ENCODE measurements at regions not wholly inside any gene's neighbourhood (a gene's known extent, or its start where the extent isn't known, plus 50 kb on each side); places are given as distances from the start of the nearest gene placed in this dataset.

DNA sequence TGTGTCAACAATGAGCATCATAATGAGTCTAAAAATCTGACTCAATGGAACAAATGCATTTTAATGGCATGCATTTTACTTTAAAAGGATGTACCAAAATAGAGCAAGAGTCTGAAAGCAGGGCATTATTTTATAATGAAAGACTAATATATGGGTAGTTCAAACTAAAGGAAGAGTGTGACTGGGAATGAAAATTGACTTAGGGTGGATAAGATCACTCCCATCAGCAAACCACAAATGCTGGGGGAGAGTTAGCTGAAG lies 114.7 kb downstream of the SOX4 start (continued):
- TF ChIP-seq, protein P1, sequence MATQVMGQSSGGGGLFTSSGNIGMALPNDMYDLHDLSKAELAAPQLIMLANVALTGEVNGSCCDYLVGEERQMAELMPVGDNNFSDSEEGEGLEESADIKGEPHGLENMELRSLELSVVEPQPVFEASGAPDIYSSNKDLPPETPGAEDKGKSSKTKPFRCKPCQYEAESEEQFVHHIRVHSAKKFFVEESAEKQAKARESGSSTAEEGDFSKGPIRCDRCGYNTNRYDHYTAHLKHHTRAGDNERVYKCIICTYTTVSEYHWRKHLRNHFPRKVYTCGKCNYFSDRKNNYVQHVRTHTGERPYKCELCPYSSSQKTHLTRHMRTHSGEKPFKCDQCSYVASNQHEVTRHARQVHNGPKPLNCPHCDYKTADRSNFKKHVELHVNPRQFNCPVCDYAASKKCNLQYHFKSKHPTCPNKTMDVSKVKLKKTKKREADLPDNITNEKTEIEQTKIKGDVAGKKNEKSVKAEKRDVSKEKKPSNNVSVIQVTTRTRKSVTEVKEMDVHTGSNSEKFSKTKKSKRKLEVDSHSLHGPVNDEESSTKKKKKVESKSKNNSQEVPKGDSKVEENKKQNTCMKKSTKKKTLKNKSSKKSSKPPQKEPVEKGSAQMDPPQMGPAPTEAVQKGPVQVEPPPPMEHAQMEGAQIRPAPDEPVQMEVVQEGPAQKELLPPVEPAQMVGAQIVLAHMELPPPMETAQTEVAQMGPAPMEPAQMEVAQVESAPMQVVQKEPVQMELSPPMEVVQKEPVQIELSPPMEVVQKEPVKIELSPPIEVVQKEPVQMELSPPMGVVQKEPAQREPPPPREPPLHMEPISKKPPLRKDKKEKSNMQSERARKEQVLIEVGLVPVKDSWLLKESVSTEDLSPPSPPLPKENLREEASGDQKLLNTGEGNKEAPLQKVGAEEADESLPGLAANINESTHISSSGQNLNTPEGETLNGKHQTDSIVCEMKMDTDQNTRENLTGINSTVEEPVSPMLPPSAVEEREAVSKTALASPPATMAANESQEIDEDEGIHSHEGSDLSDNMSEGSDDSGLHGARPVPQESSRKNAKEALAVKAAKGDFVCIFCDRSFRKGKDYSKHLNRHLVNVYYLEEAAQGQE (IDR thresholded peaks at IDR 0.05) = no peak
- TF ChIP-seq KDM5A (IDR thresholded peaks at IDR 0.05) (no peak), HEYL (CRISPR knock-in tag; IDR thresholded peaks at IDR 0.05) (no peak), RAD21 (conservative IDR thresholded peaks at IDR 0.05 in 1 of 2, IDR thresholded peaks at IDR 0.05 in 1 of 2) (no peak), JUN (IDR thresholded peaks at IDR 0.05) (no peak), MAFK (IDR thresholded peaks at IDR 0.05; ENCODE audit: partially characterized antibody) (no peak), JUNB (IDR thresholded peaks at IDR 0.05) (no peak)

DNA sequence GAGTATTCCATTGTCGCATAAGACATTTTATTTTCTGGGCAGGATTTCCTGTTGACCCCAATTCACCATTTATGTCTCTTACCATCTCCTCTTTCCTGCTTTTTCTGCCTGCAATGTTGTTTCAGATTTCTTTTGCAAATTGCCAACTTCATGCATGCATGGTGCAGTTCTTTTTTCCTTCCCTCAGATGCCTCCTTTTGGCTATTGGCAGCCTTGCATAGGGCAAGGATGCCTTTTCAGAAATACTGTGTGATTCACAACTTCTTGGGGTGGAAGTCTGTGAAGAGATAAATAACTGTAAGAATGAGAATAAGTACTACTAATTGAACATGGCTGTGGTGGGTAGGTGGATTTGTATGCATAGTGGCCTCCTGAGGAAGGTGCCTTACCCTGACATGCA lies 116.7 kb downstream of the SOX4 start:
- H3K4me1 ChIP-seq = no peaks in the 10 kb centered on the region
- H3K4me3 ChIP-seq = no peak overlapping the region
- ChIA-PET POLR2A (no interaction called here), CTCF (interaction anchor here (1.5 kb wide), 1 partner anchor 28 kb away, joined by 3 read pairs; no protein-coding TSS in a partner anchor)
- DNase-seq (ENCODE audit: low read depth in 1 of 2, low spot score in 1 of 2) (no peak), ATAC-seq (no peak), FAIRE-seq (no peak)
- H3K27ac ChIP-seq = no peak overlapping the region
- WGBS (ENCODE audit: missing lambda C conversion rate) = 89% methylated on average over 1 of the region's 1 CpG
- H3K4me2 ChIP-seq = no peak overlapping the region
- no peaks in the 10 kb centered on the region for H3K9me3 ChIP-seq
- TF ChIP-seq TP53 (CRISPR knock-in tag; IDR thresholded peaks at IDR 0.05) = no peak
- TF ChIP-seq ATOH8 (CRISPR knock-in tag; IDR thresholded peaks at IDR 0.05; ENCODE audit: low read depth) = no peak
- TF ChIP-seq POLR2AphosphoS2 (conservative IDR thresholded peaks at IDR 0.05; ENCODE audit: low read length) = no peak
- TF ChIP-seq HDAC2 (IDR thresholded peaks at IDR 0.05) = no peak
- TF ChIP-seq JUN (IDR thresholded peaks at IDR 0.05) = no peak
- no peak for TF ChIP-seq SREBF2 (IDR thresholded peaks at IDR 0.05)
- TF ChIP-seq GATA3 (IDR thresholded peaks at IDR 0.05; ENCODE audit: borderline replicate concordance) = no peak

DNA sequence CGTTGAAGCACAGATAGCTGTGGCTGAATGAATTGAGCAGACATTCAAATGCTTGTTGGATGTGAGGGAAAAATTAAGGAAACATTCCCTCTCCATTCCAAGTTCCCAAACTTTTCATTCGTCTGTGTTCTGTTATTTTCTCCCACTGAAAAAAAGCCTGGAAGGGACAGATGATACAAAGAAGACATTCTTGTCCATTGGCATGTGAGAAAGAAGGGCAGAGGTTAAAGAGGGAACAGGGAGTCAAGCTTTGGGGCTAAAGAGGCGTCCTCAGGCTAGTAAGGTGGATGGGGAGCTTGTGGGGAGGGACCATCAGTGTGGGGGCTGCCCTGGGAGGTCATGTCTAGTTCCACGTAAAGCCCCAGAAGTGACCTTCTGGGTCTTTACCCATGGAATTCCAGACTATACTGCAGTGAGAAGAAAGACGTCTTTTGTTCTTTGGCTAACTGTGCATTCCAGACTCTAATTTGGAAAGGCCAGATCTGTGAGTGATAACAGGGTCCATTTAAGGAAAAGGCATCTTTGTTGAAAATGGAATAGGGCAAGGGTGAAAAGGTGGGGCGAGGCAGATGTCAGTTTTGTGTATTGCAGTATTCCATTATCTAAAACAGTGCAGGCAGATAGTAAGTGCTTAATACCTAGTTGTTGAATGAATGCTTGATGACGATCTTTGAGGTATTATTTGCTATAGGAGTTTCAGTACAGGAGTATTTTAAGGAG lies 117.5 kb downstream of the SOX4 start:
- 70% methylated on average over 7 of the region's 7 CpGs for WGBS (ENCODE audit: missing lambda C conversion rate)
- FAIRE-seq (no peak), DNase-seq (ENCODE audit: low read depth in 1 of 2, low spot score in 1 of 2) (no peak), ATAC-seq (no peak)
- Histone ChIP-seq H3K4me2 (no peak overlapping the region), H3K27ac (no peak overlapping the region), H3K4me3 (no peak overlapping the region), H3K4me1 (no peaks in the 10 kb centered on the region), H3K9me3 (no peaks in the 10 kb centered on the region)
- CTCF ChIA-PET = interaction anchor here (0.7 to 1.5 kb wide), 2 partner anchors 10 to 29 kb away, joined by 3 read pairs; no protein-coding TSS in a partner anchor
- TF ChIP-seq RFX5 (IDR thresholded peaks at IDR 0.05) = no peak
- TF ChIP-seq BCL3 (IDR thresholded peaks at IDR 0.05) = no peak
- no peak for TF ChIP-seq RNF2 (IDR thresholded peaks at IDR 0.05; ENCODE audit: borderline replicate concordance, low read depth)
- no peak for TF ChIP-seq NFE2L2 (conservative IDR thresholded peaks at IDR 0.05; ENCODE audit: low read length)
- no peak for TF ChIP-seq ZSCAN20 (CRISPR knock-in tag; IDR thresholded peaks at IDR 0.05)
- no peak for TF ChIP-seq HOXA7 (CRISPR knock-in tag; IDR thresholded peaks at IDR 0.05)
- TF ChIP-seq, protein P2, sequence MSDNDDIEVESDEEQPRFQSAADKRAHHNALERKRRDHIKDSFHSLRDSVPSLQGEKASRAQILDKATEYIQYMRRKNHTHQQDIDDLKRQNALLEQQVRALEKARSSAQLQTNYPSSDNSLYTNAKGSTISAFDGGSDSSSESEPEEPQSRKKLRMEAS (IDR thresholded peaks at IDR 0.05) = no peak
- TF ChIP-seq HDAC2 (IDR thresholded peaks at IDR 0.05) = no peak
- TF ChIP-seq FOSB (CRISPR knock-in tag; IDR thresholded peaks at IDR 0.05) = no peak
- no peak for TF ChIP-seq RCOR1 (IDR thresholded peaks at IDR 0.05; ENCODE audit: low read depth, low read length)
- TF ChIP-seq EHF (CRISPR knock-in tag; IDR thresholded peaks at IDR 0.05) = no peak
- no peak for TF ChIP-seq CEBPB (IDR thresholded peaks at IDR 0.05)
- TF ChIP-seq, protein P3, sequence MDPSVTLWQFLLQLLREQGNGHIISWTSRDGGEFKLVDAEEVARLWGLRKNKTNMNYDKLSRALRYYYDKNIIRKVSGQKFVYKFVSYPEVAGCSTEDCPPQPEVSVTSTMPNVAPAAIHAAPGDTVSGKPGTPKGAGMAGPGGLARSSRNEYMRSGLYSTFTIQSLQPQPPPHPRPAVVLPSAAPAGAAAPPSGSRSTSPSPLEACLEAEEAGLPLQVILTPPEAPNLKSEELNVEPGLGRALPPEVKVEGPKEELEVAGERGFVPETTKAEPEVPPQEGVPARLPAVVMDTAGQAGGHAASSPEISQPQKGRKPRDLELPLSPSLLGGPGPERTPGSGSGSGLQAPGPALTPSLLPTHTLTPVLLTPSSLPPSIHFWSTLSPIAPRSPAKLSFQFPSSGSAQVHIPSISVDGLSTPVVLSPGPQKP (IDR thresholded peaks at IDR 0.05; ENCODE audit: low read depth, low read length) = no peak
- TF ChIP-seq, protein P4, sequence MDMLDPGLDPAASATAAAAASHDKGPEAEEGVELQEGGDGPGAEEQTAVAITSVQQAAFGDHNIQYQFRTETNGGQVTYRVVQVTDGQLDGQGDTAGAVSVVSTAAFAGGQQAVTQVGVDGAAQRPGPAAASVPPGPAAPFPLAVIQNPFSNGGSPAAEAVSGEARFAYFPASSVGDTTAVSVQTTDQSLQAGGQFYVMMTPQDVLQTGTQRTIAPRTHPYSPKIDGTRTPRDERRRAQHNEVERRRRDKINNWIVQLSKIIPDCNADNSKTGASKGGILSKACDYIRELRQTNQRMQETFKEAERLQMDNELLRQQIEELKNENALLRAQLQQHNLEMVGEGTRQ (IDR thresholded peaks at IDR 0.05) = no peak
- POLR2A ChIA-PET = no interaction called here

Measured in A549 (cell line).